CD4-positive, alpha-beta T cell (primary cell): ENCODE measurements at regions not wholly inside any gene's neighbourhood (a gene's known extent, or its start where the extent isn't known, plus 50 kb on each side); places are given as distances from the start of the nearest gene placed in this dataset.

ENCODE experiments used
- ATAC-seq: fragments of 200-7000 bp; cut with Tn5 transposase; one replicate; pipeline ENCODE4 v1.10.0; 2022; ENCODE audit warnings: mild to moderate bottlenecking; ENCODE audit not compliant: poor library complexity
- CTCF ChIA-PET: fragments of 350-600 bp; sonication (Branson Sonifier 250); formaldehyde crosslinking; loops from one replicate; lab custom pipeline; 2021; ENCODE audit warnings: antibody characterized with exemption, inconsistent platforms; lab: Charles Lee
- POLR2A ChIA-PET: fragments of 350-600 bp; sonication (Branson Sonifier 250); formaldehyde crosslinking; loops from one replicate; lab custom pipeline; 2021; ENCODE audit warnings: antibody characterized with exemption, inconsistent platforms; lab: Charles Lee
- DNase-seq, 14 experiments: peaks; one replicate each; pipeline ENCODE4 v3.0.0-alpha.2; 2013 to 2020; ENCODE audit warnings: mixed read lengths in 2 of 14
- H3K27ac ChIP-seq, 2 donors: one replicate each; pipeline versions ENCODE4 v1.5.1 to v1.7.0; 2013; ENCODE audit warnings: low read length in 2 of 2, low read depth in 1 of 2, mild to moderate bottlenecking in 1 of 2
- H3K27me3 ChIP-seq, 2 experiments: 1 replicate in 1 of 2; 2 replicates in 1 of 2; pipeline versions ENCODE4 v1.6.1 to v1.7.0; 2013; ENCODE audit warnings: low read length in 2 of 2, control low read depth in 1 of 2, mild to moderate bottlenecking in 1 of 2, moderate library complexity in 1 of 2; ENCODE audit not compliant: insufficient read depth in 2 of 2, control insufficient read depth in 1 of 2
- H3K36me3 ChIP-seq: one replicate; pipeline ENCODE4 v1.6.1; 2013; ENCODE audit warnings: low read length, control low read depth; ENCODE audit not compliant: insufficient read depth
- H3K4me1 ChIP-seq: one replicate; pipeline ENCODE4 v1.6.1; 2013; ENCODE audit warnings: low read length, control low read depth; ENCODE audit not compliant: insufficient read depth
- H3K4me3 ChIP-seq: one replicate; pipeline ENCODE4 v1.5.1; 2013; ENCODE audit warnings: mild to moderate bottlenecking, low read length, moderate library complexity
- H3K9me3 ChIP-seq, 2 experiments: 1 replicate in 1 of 2; 2 replicates in 1 of 2; pipeline versions ENCODE4 v1.6.1 to v1.7.0; 2013; ENCODE audit warnings: low read length in 2 of 2, mild to moderate bottlenecking in 2 of 2, control low read depth in 1 of 2, moderate library complexity in 1 of 2; ENCODE audit not compliant: control insufficient read depth in 1 of 2, insufficient read depth in 1 of 2
- H3K27ac Mint-ChIP-seq: one replicate; pipeline ENCODE4 v1.8.0; 2020; ENCODE audit warnings: mixed read lengths
- H3K27me3 Mint-ChIP-seq: one replicate; pipeline ENCODE4 v1.8.0; 2021; ENCODE audit warnings: mixed read lengths
- H3K36me3 Mint-ChIP-seq: one replicate; pipeline ENCODE4 v1.8.0; 2021; ENCODE audit warnings: low read depth, mixed read lengths
- H3K4me1 Mint-ChIP-seq: one replicate; pipeline ENCODE4 v1.8.0; 2021; ENCODE audit warnings: low read depth, mixed read lengths
- H3K4me3 Mint-ChIP-seq: one replicate; pipeline ENCODE4 v1.8.0; 2020; ENCODE audit warnings: mild to moderate bottlenecking, mixed read lengths
- H3K9me3 Mint-ChIP-seq: one replicate; pipeline ENCODE4 v1.8.0; 2020; ENCODE audit warnings: mixed read lengths
- CTCF ChIP-seq: fragments of 200-600 bp; IDR thresholded peaks from one replicate; pipeline ENCODE4 v1.8.0; 2022; ENCODE audit warnings: antibody characterized with exemption, mild to moderate bottlenecking
- intact Hi-C, 2 experiments: fragments of 100-400 bp; cut with DNase I in 1 of 2; cut with micrococcal nuclease in 1 of 2; formaldehyde crosslinking; loops; one replicate each; pipeline versions ENCODE4 v1.15.1 to v1.9.0; 2023 to 2025; cut with DNase I, micrococcal nuclease

GRCh38 chr13:90763476-90764150 is 583.9 kb upstream of the MIR17HG start:
- Histone ChIP-seq H3K4me3 (no peak overlapping the region), H3K27ac (no peak overlapping the region), H3K36me3 (no peaks in the 10 kb centered on the region), H3K9me3 (no peaks in the 10 kb centered on the region), H3K27me3 (no peaks in the 10 kb centered on the region), H3K4me1 (no peaks in the 10 kb centered on the region)
- intact Hi-C loops = no loop called here
- H3K27ac Mint-ChIP-seq = no peak overlapping the region
- H3K4me1 Mint-ChIP-seq = no peaks in the 10 kb centered on the region
- no peaks in the 10 kb centered on the region for H3K36me3 Mint-ChIP-seq
- TF ChIP-seq CTCF = no peak
- ATAC-seq (no peak), DNase-seq (no peak)
- H3K27me3 Mint-ChIP-seq = no peaks in the 10 kb centered on the region
- POLR2A ChIA-PET = no interaction called here
- no peak overlapping the region for H3K4me3 Mint-ChIP-seq
- H3K9me3 Mint-ChIP-seq = peaks cover 7% of the 10 kb centered on the region
- CTCF ChIA-PET = no interaction called here

- no peaks in the 10 kb centered on the region for H3K36me3 ChIP-seq
- H3K4me3 ChIP-seq = no peak overlapping the region
- no peak for DNase-seq
- Mint-ChIP-seq H3K4me1 (no peaks in the 10 kb centered on the region), H3K36me3 (no peaks in the 10 kb centered on the region), H3K27me3 (no peaks in the 10 kb centered on the region), H3K4me3 (no peak overlapping the region), H3K27ac (no peak overlapping the region), H3K9me3 (peaks cover 12% of the 10 kb centered on the region)
- no peaks in the 10 kb centered on the region for H3K4me1 ChIP-seq
- no peak for TF ChIP-seq CTCF
- H3K9me3 ChIP-seq = peaks cover 0 to 2% of the 10 kb centered on the region in 2 experiments
- POLR2A ChIA-PET = no interaction called here
- CTCF ChIA-PET = no interaction called here
- H3K27me3 ChIP-seq = no peaks in the 10 kb centered on the region
- intact Hi-C loops = no loop called here
- no peak overlapping the region for H3K27ac ChIP-seq
- ATAC-seq = no peak
These were observed 581.0 kb upstream of the MIR17HG start for GRCh38 chr13:90766386-90766902.

- ChIA-PET CTCF (no interaction called here), POLR2A (no interaction called here)
- Mint-ChIP-seq H3K27me3 (no peaks in the 10 kb centered on the region), H3K4me1 (no peaks in the 10 kb centered on the region), H3K36me3 (no peaks in the 10 kb centered on the region), H3K27ac (no peak overlapping the region), H3K9me3 (peaks cover 17% of the 10 kb centered on the region), H3K4me3 (no peak overlapping the region)
- intact Hi-C loops = no loop called here
- DNase-seq (no peak), ATAC-seq (no peak)
- H3K27me3 ChIP-seq = no peaks in the 10 kb centered on the region
- H3K36me3 ChIP-seq = no peaks in the 10 kb centered on the region
- no peaks in the 10 kb centered on the region for H3K4me1 ChIP-seq
- peaks cover 0 to 4% of the 10 kb centered on the region in 2 experiments for H3K9me3 ChIP-seq
- H3K27ac ChIP-seq = no peak overlapping the region
- no peak overlapping the region for H3K4me3 ChIP-seq
- no peak for TF ChIP-seq CTCF
These were observed 579.4 kb upstream of the MIR17HG start for GRCh38 chr13:90768116-90768515.
